ENCODE measurements at regions not wholly inside any gene's neighbourhood (a gene's known extent, or its start where the extent isn't known, plus 50 kb on each side); places are given as distances from the start of the nearest gene placed in this dataset.

DNA sequence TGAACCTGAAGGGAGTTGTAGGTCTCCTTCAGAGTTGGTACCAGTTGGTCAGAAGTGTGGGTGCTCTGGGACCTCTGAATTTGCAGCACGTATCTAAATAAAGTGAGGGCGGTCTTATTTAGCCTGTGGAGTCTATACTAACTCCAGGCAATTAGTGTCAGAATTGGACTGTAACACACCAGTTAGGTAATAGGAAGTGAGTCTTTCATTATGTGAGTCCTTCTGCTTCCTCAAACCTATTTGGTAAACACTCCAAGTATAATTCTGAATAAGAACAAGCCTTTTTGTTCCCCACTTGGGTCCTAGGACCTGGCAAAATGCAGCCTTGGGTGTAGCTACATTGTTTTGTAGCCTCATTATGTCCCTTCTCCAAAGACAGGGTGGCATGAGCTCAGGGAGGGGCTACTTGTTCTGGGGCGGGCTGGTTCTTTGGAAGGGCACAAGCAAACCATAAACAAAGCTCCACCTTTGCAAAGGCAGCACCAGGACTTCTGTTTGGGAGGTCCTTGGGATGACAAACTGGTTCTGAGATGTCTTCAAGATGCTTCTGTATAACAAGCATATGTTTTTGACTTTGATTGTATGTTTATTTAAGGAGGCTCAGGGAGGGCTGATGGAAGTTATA lies 418.0 kb downstream of the ZNF536 start (continued):
- TF ChIP-seq HDAC6 (IDR thresholded peaks at IDR 0.05; ENCODE audit: low read depth, low read length): no peak
- TF ChIP-seq ZNF274 (IDR thresholded peaks at IDR 0.05; ENCODE audit: borderline replicate concordance, extremely low read depth, low read length): no peak
- TF ChIP-seq ASH2L (IDR thresholded peaks at IDR 0.05; ENCODE audit: low read length): no peak
- TF ChIP-seq NRF1 (IDR thresholded peaks at IDR 0.05; ENCODE audit: low read depth, low read length): no peak
